CD4-positive, alpha-beta memory T cell (primary cell): ENCODE measurements at regions not wholly inside any gene's neighbourhood (a gene's known extent, or its start where the extent isn't known, plus 50 kb on each side); places are given as distances from the start of the nearest gene placed in this dataset.

ENCODE experiments used
- CTCF ChIA-PET: fragments of 350-600 bp; sonication (Branson Sonifier 250); formaldehyde crosslinking; loops from one replicate; lab custom pipeline; 2021; ENCODE audit warnings: inconsistent platforms; ENCODE audit not compliant: partially characterized antibody; lab: Charles Lee
- POLR2A ChIA-PET: fragments of 350-600 bp; sonication (Branson Sonifier 250); formaldehyde crosslinking; loops from one replicate; lab custom pipeline; 2021; ENCODE audit not compliant: partially characterized antibody; lab: Charles Lee
- DNase-seq, 5 donors: peaks; one replicate each; pipeline versions ENCODE4 v3.0.0 to v3.0.0-alpha.2; 2020 to 2022; ENCODE audit warnings: mixed read lengths in 1 of 5
- H3K27ac ChIP-seq: one replicate; pipeline ENCODE4 v1.7.0; 2013; ENCODE audit warnings: low read depth, low read length
- H3K27me3 ChIP-seq: 2 replicates; pipeline ENCODE4 v1.7.0; 2013; ENCODE audit warnings: mild to moderate bottlenecking, low read length, moderate library complexity; ENCODE audit not compliant: insufficient read depth
- H3K36me3 ChIP-seq: 2 replicates; pipeline ENCODE4 v1.7.0; 2013; ENCODE audit warnings: mild to moderate bottlenecking, low read length, moderate library complexity; ENCODE audit not compliant: insufficient read depth
- H3K4me1 ChIP-seq: 2 replicates; pipeline ENCODE4 v1.7.0; 2013; ENCODE audit warnings: mild to moderate bottlenecking, low read length, moderate library complexity; ENCODE audit not compliant: insufficient read depth
- H3K4me3 ChIP-seq, 2 donors: one replicate each; pipeline ENCODE4 v1.7.0; 2013; ENCODE audit warnings: low read length in 2 of 2, mild to moderate bottlenecking in 1 of 2
- H3K9me3 ChIP-seq, 2 donors: one replicate each; pipeline ENCODE4 v1.7.0; 2013; ENCODE audit warnings: low read length in 2 of 2, control low read depth in 1 of 2; ENCODE audit not compliant: control insufficient read depth in 1 of 2
- H3K27ac Mint-ChIP-seq, 7 donors: one replicate each; pipeline ENCODE4 v1.8.0; 2020 to 2021; ENCODE audit warnings: mixed read lengths in 7 of 7, mild to moderate bottlenecking in 6 of 7, inconsistent platforms in 3 of 7, moderate library complexity in 3 of 7
- H3K27me3 Mint-ChIP-seq, 2 donors: one replicate each; pipeline ENCODE4 v1.8.0; 2020 to 2021; ENCODE audit warnings: mixed read lengths in 2 of 2
- H3K36me3 Mint-ChIP-seq, 2 donors: one replicate each; pipeline ENCODE4 v1.8.0; 2020 to 2021; ENCODE audit warnings: mixed read lengths in 2 of 2, inconsistent platforms in 1 of 2, mild to moderate bottlenecking in 1 of 2
- H3K4me1 Mint-ChIP-seq, 4 donors: one replicate each; pipeline ENCODE4 v1.8.0; 2020 to 2021; ENCODE audit warnings: mixed read lengths in 4 of 4, mild to moderate bottlenecking in 1 of 4
- H3K4me3 Mint-ChIP-seq, 8 donors: one replicate each; pipeline ENCODE4 v1.8.0; 2020 to 2021; ENCODE audit warnings: mixed read lengths in 8 of 8, mild to moderate bottlenecking in 7 of 8, moderate library complexity in 6 of 8, inconsistent platforms in 3 of 8
- H3K9me3 Mint-ChIP-seq, 8 donors: one replicate each; pipeline ENCODE4 v1.8.0; 2020 to 2021; ENCODE audit warnings: mixed read lengths in 8 of 8, mild to moderate bottlenecking in 5 of 8, inconsistent platforms in 3 of 8, moderate library complexity in 1 of 8
- intact Hi-C: fragments of 100-400 bp; cut with micrococcal nuclease; formaldehyde crosslinking; loops from one replicate; pipeline ENCODE4 v1.15.1; 2023

DNA sequence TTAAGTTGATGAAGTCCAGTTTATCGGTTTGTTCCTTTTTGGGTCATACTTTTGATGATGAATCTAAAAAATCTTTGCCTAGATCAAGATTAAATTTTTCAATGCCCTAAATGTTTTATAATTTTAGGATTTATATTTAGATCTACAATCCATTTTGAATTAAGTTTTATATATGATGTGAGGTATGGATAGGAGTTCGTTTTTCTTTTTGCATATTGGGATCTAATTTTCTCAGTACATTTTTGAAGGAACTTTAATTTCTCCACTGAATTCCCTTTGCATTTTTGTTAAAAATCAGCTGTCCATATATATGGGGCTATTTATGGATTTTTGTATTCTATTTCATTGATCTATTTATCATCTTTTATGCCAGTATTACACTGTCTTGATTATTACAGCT is 125.5 kb upstream of the HS3ST2 start:
- peaks cover 0 to 4% of the 10 kb centered on the region in 2 donors for H3K36me3 Mint-ChIP-seq
- no peak for DNase-seq
- H3K27me3 Mint-ChIP-seq: peaks cover 0 to 5% of the 10 kb centered on the region in 2 donors
- H3K4me1 Mint-ChIP-seq: peaks cover 0 to 11% (median 4%) of the 10 kb centered on the region in 4 donors
- POLR2A ChIA-PET: no interaction called here
- no peaks in the 10 kb centered on the region for H3K36me3 ChIP-seq
- CTCF ChIA-PET: no interaction called here
- H3K4me3 ChIP-seq: no peak overlapping the region
- no peaks in the 10 kb centered on the region for H3K4me1 ChIP-seq
- H3K9me3 ChIP-seq: no peaks in the 10 kb centered on the region
- intact Hi-C loops: no loop called here
- no peak overlapping the region for H3K27ac ChIP-seq
- H3K4me3 Mint-ChIP-seq: no peak overlapping the region
- H3K9me3 Mint-ChIP-seq: peaks cover 0 to 13% (median 10%) of the 10 kb centered on the region in 8 donors
- H3K27me3 ChIP-seq: no peaks in the 10 kb centered on the region
- H3K27ac Mint-ChIP-seq: no peak overlapping the region

DNA sequence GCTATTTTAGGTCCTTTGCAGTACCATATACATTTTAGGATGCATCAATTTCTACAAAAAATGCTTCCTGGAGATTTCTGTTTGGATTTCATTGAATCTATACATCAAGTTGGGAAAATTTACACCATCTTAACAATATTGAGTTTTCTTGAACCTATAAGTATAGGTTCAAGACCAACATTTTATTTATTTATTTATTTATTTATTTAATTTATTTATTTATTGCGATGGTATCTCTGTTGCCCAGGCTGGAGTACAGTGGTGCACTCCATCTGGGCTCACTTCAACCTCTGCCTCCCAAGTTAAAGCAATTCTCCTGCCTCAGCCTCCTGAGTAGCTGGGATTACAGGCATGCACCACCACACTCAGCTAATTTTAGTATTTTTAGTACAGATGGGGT is 125.0 kb upstream of the HS3ST2 start:
- peaks cover 0 to 11% (median 4%) of the 10 kb centered on the region in 4 donors for H3K4me1 Mint-ChIP-seq
- ChIA-PET POLR2A (no interaction called here), CTCF (no interaction called here)
- H3K27me3 ChIP-seq: no peaks in the 10 kb centered on the region
- H3K9me3 ChIP-seq: no peaks in the 10 kb centered on the region
- H3K4me3 Mint-ChIP-seq: no peak overlapping the region
- intact Hi-C loops: no loop called here
- no peak overlapping the region for H3K27ac ChIP-seq
- H3K27ac Mint-ChIP-seq: no peak overlapping the region
- H3K36me3 ChIP-seq: no peaks in the 10 kb centered on the region
- H3K36me3 Mint-ChIP-seq: peaks cover 0 to 4% of the 10 kb centered on the region in 2 donors
- H3K4me1 ChIP-seq: no peaks in the 10 kb centered on the region
- peaks cover 0 to 5% of the 10 kb centered on the region in 2 donors for H3K27me3 Mint-ChIP-seq
- no peak for DNase-seq
- H3K9me3 Mint-ChIP-seq: peaks cover 0 to 13% (median 10%) of the 10 kb centered on the region in 8 donors
- H3K4me3 ChIP-seq: no peak overlapping the region

DNA sequence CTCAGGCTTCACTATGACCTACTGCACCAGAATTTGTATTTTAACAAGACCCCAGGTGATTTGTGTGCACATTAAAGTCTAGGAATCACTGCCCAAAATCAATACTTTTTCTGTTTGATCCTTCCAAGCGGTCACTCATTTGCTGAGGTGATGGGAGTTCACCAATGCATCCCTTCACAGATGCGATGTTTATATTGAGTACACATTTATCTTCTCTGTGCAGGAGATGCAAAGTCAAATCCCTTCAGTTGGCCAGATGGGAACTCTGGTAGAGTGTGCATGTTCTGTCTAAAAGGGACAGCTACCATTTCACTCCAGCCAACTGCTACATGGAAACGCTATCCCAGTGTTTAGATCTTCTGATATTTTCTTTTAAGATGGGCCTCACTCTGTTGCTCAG is 122.6 kb upstream of the HS3ST2 start:
- Mint-ChIP-seq H3K27ac (no peak overlapping the region), H3K27me3 (peaks cover 1 to 4% of the 10 kb centered on the region in 2 donors), H3K36me3 (no peaks in the 10 kb centered on the region), H3K9me3 (peaks cover 0 to 10% (median 7%) of the 10 kb centered on the region in 8 donors), H3K4me3 (no peak overlapping the region), H3K4me1 (no peaks in the 10 kb centered on the region)
- Histone ChIP-seq H3K36me3 (no peaks in the 10 kb centered on the region), H3K9me3 (no peaks in the 10 kb centered on the region), H3K27ac (no peak overlapping the region), H3K4me1 (no peaks in the 10 kb centered on the region), H3K27me3 (no peaks in the 10 kb centered on the region), H3K4me3 (no peak overlapping the region)
- CTCF ChIA-PET: no interaction called here
- intact Hi-C loops: no loop called here
- DNase-seq: no peak
- POLR2A ChIA-PET: no interaction called here

DNA sequence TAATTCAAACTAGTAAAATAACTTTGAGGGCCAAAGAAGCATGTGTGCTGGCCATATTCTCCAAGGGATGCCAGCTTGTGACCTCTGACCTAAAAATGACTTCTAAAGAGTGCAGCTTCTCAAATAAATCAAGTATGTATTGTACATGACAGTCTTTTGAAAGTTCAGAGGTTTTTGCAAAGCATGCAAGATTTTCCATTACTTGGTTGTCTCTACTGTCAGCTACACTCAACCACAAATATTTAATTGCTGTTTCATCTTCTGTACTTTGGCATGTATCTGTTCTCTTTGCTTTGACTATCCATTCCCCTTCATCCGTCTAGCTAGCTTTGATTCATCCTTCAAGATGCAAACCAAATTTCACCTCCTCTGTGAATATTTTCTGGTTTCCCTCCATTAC is 121.9 kb upstream of the HS3ST2 start:
- DNase-seq: no peak
- H3K4me1 Mint-ChIP-seq: no peaks in the 10 kb centered on the region
- Histone ChIP-seq H3K4me1 (no peaks in the 10 kb centered on the region), H3K27me3 (no peaks in the 10 kb centered on the region), H3K36me3 (no peaks in the 10 kb centered on the region), H3K4me3 (no peak overlapping the region), H3K27ac (no peak overlapping the region), H3K9me3 (no peaks in the 10 kb centered on the region)
- CTCF ChIA-PET: interaction anchor here (0.7 to 1.2 kb wide), 3 partner anchors 19 to 57 kb away, joined by 3 read pairs; no protein-coding TSS in a partner anchor
- intact Hi-C loops: no loop called here
- H3K9me3 Mint-ChIP-seq: peaks cover 0 to 10% (median 4%) of the 10 kb centered on the region in 8 donors
- POLR2A ChIA-PET: no interaction called here
- no peaks in the 10 kb centered on the region for H3K36me3 Mint-ChIP-seq
- H3K4me3 Mint-ChIP-seq: no peak overlapping the region
- H3K27me3 Mint-ChIP-seq: peaks cover 3 to 4% of the 10 kb centered on the region in 2 donors
- H3K27ac Mint-ChIP-seq: no peak overlapping the region

DNA sequence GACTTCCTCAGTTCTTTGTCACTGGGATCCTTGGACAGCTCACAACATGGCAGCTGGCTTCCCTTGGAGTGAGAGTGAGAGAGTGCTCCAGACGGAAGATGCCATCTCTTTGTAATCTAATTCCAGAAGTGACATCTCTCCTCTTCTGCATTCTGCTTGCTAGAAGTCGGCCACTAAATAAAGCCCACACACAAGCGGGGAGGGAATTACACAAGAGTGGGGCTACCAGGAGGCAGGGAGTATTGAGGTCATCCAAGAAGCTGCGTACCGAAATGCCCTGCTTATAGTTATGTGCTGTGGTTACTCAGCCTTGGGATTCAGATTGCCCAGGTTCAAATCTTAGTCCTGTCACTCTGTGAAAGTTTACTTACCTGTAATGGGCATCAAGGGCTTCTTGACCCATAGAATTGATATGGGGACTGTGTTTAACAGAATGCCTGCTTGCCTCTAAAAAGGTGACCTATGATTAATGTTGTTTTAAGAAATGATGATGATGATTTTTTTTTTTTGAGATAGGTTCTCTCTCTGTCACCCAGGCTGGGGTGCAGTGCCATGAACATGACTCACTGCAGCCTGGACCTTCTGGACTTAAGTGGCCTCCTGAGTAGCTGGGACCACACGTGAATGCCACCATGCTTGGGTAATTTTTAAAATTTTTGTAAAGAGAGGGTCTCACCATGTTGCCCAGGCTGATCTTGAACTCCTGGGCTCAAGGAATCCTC is 120.9 kb upstream of the HS3ST2 start:
- no peaks in the 10 kb centered on the region for H3K4me1 Mint-ChIP-seq
- peaks cover 0 to 4% (median 0%) of the 10 kb centered on the region in 8 donors for H3K9me3 Mint-ChIP-seq
- H3K36me3 Mint-ChIP-seq: no peaks in the 10 kb centered on the region
- Histone ChIP-seq H3K27ac (no peak overlapping the region), H3K27me3 (no peaks in the 10 kb centered on the region), H3K4me3 (no peak overlapping the region), H3K9me3 (no peaks in the 10 kb centered on the region), H3K4me1 (no peaks in the 10 kb centered on the region), H3K36me3 (no peaks in the 10 kb centered on the region)
- H3K4me3 Mint-ChIP-seq: no peak overlapping the region
- POLR2A ChIA-PET: no interaction called here
- no peak for DNase-seq
- CTCF ChIA-PET: interaction anchor here (1.0 to 1.2 kb wide), 2 partner anchors 39 to 58 kb away, joined by 3 read pairs; no protein-coding TSS in a partner anchor
- intact Hi-C loops: no loop called here
- peaks cover 3% of the 10 kb centered on the region in 2 donors for H3K27me3 Mint-ChIP-seq
- H3K27ac Mint-ChIP-seq: no peak overlapping the region

DNA sequence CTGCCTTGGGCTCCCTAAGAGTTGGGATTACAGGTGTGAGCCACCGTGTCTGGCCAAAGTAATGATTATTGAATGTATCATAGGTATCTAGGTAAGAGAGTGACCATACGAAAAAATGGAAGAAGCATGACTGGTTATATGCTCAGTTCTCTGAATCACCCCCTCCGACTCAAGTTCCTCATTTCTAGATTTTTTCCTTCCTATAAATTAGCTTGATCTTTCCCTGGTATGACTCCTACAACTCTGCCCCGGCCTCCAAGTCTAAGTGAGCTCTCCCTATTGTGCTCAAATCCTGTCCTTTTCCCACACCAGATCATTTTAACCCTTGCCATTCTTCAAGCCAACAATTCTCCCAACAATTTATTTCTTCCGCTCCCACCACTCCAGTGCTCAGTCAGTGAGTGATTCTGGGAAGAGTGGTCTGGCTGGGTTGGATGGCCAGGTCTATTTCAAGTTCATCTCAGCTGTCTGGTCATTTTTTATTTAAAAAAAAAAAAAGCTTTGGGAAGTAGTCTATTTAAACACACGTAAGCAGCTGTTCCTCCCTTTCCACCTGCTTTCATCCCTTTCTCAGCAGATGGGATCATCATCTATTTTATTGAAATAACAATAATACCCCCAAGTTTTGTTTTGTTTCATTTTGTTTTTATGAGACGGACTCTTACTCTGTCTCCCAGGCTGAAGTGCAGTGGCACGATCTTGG is 120.2 kb upstream of the HS3ST2 start:
- H3K4me3 ChIP-seq: no peak overlapping the region
- Mint-ChIP-seq H3K4me1 (no peaks in the 10 kb centered on the region), H3K27me3 (peaks cover 3% of the 10 kb centered on the region in 2 donors), H3K27ac (no peak overlapping the region), H3K36me3 (no peaks in the 10 kb centered on the region), H3K9me3 (peaks cover 0 to 3% (median 0%) of the 10 kb centered on the region in 8 donors), H3K4me3 (no peak overlapping the region)
- CTCF ChIA-PET: no interaction called here
- DNase-seq: no peak
- H3K27me3 ChIP-seq: no peaks in the 10 kb centered on the region
- no peak overlapping the region for H3K27ac ChIP-seq
- H3K36me3 ChIP-seq: no peaks in the 10 kb centered on the region
- intact Hi-C loops: no loop called here
- no peaks in the 10 kb centered on the region for H3K9me3 ChIP-seq
- POLR2A ChIA-PET: no interaction called here
- no peaks in the 10 kb centered on the region for H3K4me1 ChIP-seq

DNA sequence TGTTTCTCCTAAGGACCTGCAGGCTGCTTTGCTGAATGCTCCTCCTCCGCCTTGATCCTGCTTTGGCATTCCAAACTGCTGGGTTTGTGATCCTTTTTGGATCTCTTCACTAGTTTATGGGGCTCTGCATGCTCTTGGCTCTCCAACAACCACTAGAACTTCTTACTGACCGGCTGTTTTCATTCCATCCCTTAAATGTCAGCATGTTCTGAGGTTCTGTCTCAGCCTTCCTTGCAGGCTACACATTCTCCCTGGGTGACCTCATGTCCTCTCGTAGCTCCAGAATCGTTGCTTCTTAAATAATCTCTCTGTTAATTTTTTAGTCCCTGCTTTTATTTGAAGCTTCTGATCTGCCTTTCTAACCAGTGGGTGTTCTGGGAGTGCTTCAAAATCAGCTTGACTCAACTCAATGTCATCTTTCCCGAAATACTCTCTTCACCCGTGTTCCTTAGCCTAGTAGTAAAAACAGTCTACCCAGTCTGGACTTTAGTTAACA is 119.0 kb upstream of the HS3ST2 start:
- POLR2A ChIA-PET: no interaction called here
- intact Hi-C loops: no loop called here

More for the DNA sequence above, 119.0 kb upstream of the HS3ST2 start:
- H3K4me1 ChIP-seq: no peaks in the 10 kb centered on the region
- CTCF ChIA-PET: interaction anchor here (1.2 to 1.3 kb wide), 2 partner anchors 9 to 1118 kb away, joined by 3 read pairs; no protein-coding TSS in a partner anchor
- DNase-seq: no peak
- H3K4me3 Mint-ChIP-seq: no peak overlapping the region
- H3K27me3 ChIP-seq: no peaks in the 10 kb centered on the region
- no peak overlapping the region for H3K27ac Mint-ChIP-seq
- H3K4me3 ChIP-seq: no peak overlapping the region
- no peaks in the 10 kb centered on the region for H3K4me1 Mint-ChIP-seq
- no peaks in the 10 kb centered on the region for H3K36me3 ChIP-seq
- H3K9me3 ChIP-seq: no peaks in the 10 kb centered on the region
- peaks cover 7 to 9% of the 10 kb centered on the region in 2 donors for H3K27me3 Mint-ChIP-seq
- peaks cover 0 to 4% (median 0%) of the 10 kb centered on the region in 8 donors for H3K9me3 Mint-ChIP-seq
- H3K36me3 Mint-ChIP-seq: no peaks in the 10 kb centered on the region
- H3K27ac ChIP-seq: no peak overlapping the region
